ENCODE measurements at regions not wholly inside any gene's neighbourhood (a gene's known extent, or its start where the extent isn't known, plus 50 kb on each side); places are given as distances from the start of the nearest gene placed in this dataset.

GRCh38 chr1:34286511-34286910 is 109.8 kb downstream of the C1orf94 start:
- TF ChIP-seq, protein P1, sequence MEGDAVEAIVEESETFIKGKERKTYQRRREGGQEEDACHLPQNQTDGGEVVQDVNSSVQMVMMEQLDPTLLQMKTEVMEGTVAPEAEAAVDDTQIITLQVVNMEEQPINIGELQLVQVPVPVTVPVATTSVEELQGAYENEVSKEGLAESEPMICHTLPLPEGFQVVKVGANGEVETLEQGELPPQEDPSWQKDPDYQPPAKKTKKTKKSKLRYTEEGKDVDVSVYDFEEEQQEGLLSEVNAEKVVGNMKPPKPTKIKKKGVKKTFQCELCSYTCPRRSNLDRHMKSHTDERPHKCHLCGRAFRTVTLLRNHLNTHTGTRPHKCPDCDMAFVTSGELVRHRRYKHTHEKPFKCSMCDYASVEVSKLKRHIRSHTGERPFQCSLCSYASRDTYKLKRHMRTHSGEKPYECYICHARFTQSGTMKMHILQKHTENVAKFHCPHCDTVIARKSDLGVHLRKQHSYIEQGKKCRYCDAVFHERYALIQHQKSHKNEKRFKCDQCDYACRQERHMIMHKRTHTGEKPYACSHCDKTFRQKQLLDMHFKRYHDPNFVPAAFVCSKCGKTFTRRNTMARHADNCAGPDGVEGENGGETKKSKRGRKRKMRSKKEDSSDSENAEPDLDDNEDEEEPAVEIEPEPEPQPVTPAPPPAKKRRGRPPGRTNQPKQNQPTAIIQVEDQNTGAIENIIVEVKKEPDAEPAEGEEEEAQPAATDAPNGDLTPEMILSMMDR (conservative IDR thresholded peaks at IDR 0.05 in 1 of 2, IDR thresholded peaks at IDR 0.05 in 1 of 2; ENCODE audit: low read depth in 1 of 2, low read length in 2 of 2): no peak
- no peak for TF ChIP-seq EZH2 (IDR thresholded peaks at IDR 0.05; ENCODE audit: low read length, missing control alignments)
